ENCODE measurements at regions not wholly inside any gene's neighbourhood (a gene's known extent, or its start where the extent isn't known, plus 50 kb on each side); places are given as distances from the start of the nearest gene placed in this dataset.

DNA sequence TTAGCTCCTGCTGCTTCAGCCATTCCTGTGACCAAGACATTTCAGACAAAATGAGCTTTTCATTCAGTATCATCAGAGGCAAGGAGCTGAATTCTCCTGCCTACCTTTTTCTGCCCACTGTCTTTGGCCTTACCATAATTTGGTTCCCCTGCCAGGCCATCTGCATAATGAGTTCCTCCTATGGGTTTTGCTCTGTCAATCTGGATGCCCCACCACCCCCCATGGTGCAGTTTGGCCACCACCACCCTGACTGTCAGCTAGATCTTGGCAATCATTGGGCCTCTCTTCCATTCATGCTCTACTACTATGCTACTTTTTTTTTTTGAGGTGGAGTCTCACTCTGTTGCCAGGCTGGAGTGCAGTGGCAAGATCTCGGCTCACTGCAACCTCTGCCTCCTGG, 169.2 kb upstream of the ZKSCAN2 start:
- ChIA-PET CTCF (no interaction called here), POLR2A (no interaction called here)
- intact Hi-C loops (cut with micrococcal nuclease; ENCODE audit: unreplicated experiment), result no loop called here
- no peaks in the 10 kb centered on the region for H3K4me1 Mint-ChIP-seq (ENCODE audit: low read depth, unreplicated experiment)
- no TSS peak for BruUV-seq (replicated peaks)
- Histone ChIP-seq H3K27me3 (replicated peaks; ENCODE audit: control insufficient read depth, insufficient read depth, low read length) (no peaks in the 10 kb centered on the region), H3K36me3 (ENCODE audit: control insufficient read depth, insufficient read depth, low read length) (no peaks in the 10 kb centered on the region), H3K4me3 (ENCODE audit: low read depth, low read length) (no peak overlapping the region), H3K4me1 (no peaks in the 10 kb centered on the region), H3K9me3 (no peaks in the 10 kb centered on the region)
- H3K9me3 Mint-ChIP-seq (ENCODE audit: unreplicated experiment), result no peaks in the 10 kb centered on the region
- H3K27ac Mint-ChIP-seq (ENCODE audit: unreplicated experiment), result no peak overlapping the region
- no peak for DNase-seq
- TF ChIP-seq CTCF (IDR thresholded peaks at IDR 0.05; ENCODE audit: insufficient read depth in 1 of 2, low read depth in 1 of 2, low read length in 1 of 2, severe bottlenecking in 1 of 2, unreplicated experiment in 1 of 2), result no peak
- no peak overlapping the region for H3K4me3 Mint-ChIP-seq (ENCODE audit: unreplicated experiment)
- H3K27me3 Mint-ChIP-seq (ENCODE audit: insufficient read depth, unreplicated experiment), result no peaks in the 10 kb centered on the region
- no peaks in the 10 kb centered on the region for H3K36me3 Mint-ChIP-seq (ENCODE audit: insufficient read depth, unreplicated experiment)

DNA sequence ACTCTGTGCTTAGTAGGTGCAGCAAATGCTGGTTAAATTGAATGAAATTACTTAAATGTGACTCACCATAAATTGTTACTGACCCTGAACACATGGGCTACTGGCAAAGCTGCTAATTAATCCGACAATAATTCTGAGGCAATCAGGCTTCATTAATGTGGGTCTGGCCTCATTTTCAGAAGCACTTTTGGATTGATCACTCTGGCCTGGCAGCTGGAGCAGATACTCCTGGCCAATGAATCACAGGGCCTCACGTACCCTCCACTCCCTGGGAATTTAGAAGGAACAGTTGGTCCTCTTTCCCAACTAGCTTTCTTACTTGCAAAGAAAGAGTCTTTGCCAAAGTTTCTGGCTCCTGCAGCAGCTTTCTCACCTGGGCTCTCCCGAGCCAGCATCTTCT, 162.0 kb upstream of the ZKSCAN2 start:
- TF ChIP-seq CTCF (IDR thresholded peaks at IDR 0.05; ENCODE audit: insufficient read depth in 1 of 2, low read depth in 1 of 2, low read length in 1 of 2, severe bottlenecking in 1 of 2, unreplicated experiment in 1 of 2), result no peak
- no peaks in the 10 kb centered on the region for H3K36me3 Mint-ChIP-seq (ENCODE audit: insufficient read depth, unreplicated experiment)
- H3K27ac Mint-ChIP-seq (ENCODE audit: unreplicated experiment), result no peak overlapping the region

GRCh38 chr16:25419153-25419552, 161.5 kb upstream of the ZKSCAN2 start:
- CTCF ChIA-PET, result no interaction called here

More for the DNA sequence above, 162.0 kb upstream of the ZKSCAN2 start:
- intact Hi-C loops (cut with micrococcal nuclease; ENCODE audit: unreplicated experiment), result no loop called here
- Histone ChIP-seq H3K4me3 (ENCODE audit: low read depth, low read length) (no peak overlapping the region), H3K27me3 (replicated peaks; ENCODE audit: control insufficient read depth, insufficient read depth, low read length) (no peaks in the 10 kb centered on the region), H3K4me1 (no peaks in the 10 kb centered on the region), H3K9me3 (no peaks in the 10 kb centered on the region), H3K36me3 (ENCODE audit: control insufficient read depth, insufficient read depth, low read length) (no peaks in the 10 kb centered on the region)
- no peaks in the 10 kb centered on the region for H3K27me3 Mint-ChIP-seq (ENCODE audit: insufficient read depth, unreplicated experiment)
- H3K4me3 Mint-ChIP-seq (ENCODE audit: unreplicated experiment), result no peak overlapping the region
- ChIA-PET POLR2A (no interaction called here), CTCF (no interaction called here)
- H3K9me3 Mint-ChIP-seq (ENCODE audit: unreplicated experiment), result no peaks in the 10 kb centered on the region
- DNase-seq, result no peak
- no peaks in the 10 kb centered on the region for H3K4me1 Mint-ChIP-seq (ENCODE audit: low read depth, unreplicated experiment)
- BruUV-seq (replicated peaks), result no TSS peak

More at GRCh38 chr16:25419153-25419552, 161.5 kb upstream of the ZKSCAN2 start:
- Histone ChIP-seq H3K4me1 (no peaks in the 10 kb centered on the region), H3K9me3 (no peaks in the 10 kb centered on the region), H3K4me3 (ENCODE audit: low read depth, low read length) (no peak overlapping the region), H3K27me3 (replicated peaks; ENCODE audit: control insufficient read depth, insufficient read depth, low read length) (no peaks in the 10 kb centered on the region), H3K36me3 (ENCODE audit: control insufficient read depth, insufficient read depth, low read length) (no peaks in the 10 kb centered on the region)
- no peaks in the 10 kb centered on the region for H3K27me3 Mint-ChIP-seq (ENCODE audit: insufficient read depth, unreplicated experiment)
- TF ChIP-seq CTCF (IDR thresholded peaks at IDR 0.05; ENCODE audit: insufficient read depth in 1 of 2, low read depth in 1 of 2, low read length in 1 of 2, severe bottlenecking in 1 of 2, unreplicated experiment in 1 of 2), result no peak
- no peaks in the 10 kb centered on the region for H3K4me1 Mint-ChIP-seq (ENCODE audit: low read depth, unreplicated experiment)
- H3K9me3 Mint-ChIP-seq (ENCODE audit: unreplicated experiment), result no peaks in the 10 kb centered on the region
- no peak for DNase-seq
- no peak overlapping the region for H3K27ac Mint-ChIP-seq (ENCODE audit: unreplicated experiment)
- no peaks in the 10 kb centered on the region for H3K36me3 Mint-ChIP-seq (ENCODE audit: insufficient read depth, unreplicated experiment)
- POLR2A ChIA-PET, result no interaction called here
- intact Hi-C loops (cut with micrococcal nuclease; ENCODE audit: unreplicated experiment), result no loop called here
- no TSS peak for BruUV-seq (replicated peaks)
- no peak overlapping the region for H3K4me3 Mint-ChIP-seq (ENCODE audit: unreplicated experiment)

Measured in Caco-2 (cell line).